HEK293T (cell line): ENCODE measurements at regions not wholly inside any gene's neighbourhood (a gene's known extent, or its start where the extent isn't known, plus 50 kb on each side); places are given as distances from the start of the nearest gene placed in this dataset.

Experiments
- CTCF ChIA-PET: fragments of 350-600 bp; formaldehyde crosslinking; extraction: SDS; loops from one replicate; lab custom pipeline; 2021; ENCODE audit warnings: antibody characterized with exemption, inconsistent platforms; lab: Yijun Ruan, JAX
- POLR2A ChIA-PET: fragments of 350-600 bp; formaldehyde crosslinking; extraction: SDS; loops from one replicate; lab custom pipeline; 2020; ENCODE audit warnings: antibody characterized with exemption, inconsistent platforms; lab: Yijun Ruan, JAX
- DNase-seq: peaks from one replicate; pipeline ENCODE4 v3.0.0; 2012; ENCODE audit warnings: mixed read lengths; ENCODE audit errors: extremely low spot score
- ARNT ChIP-seq: fragments of 450-650 bp; IDR thresholded peaks from 2 replicates; pipeline ENCODE4 v1.6.1; 2017; ENCODE audit warnings: mild to moderate bottlenecking
- BHLHE40 ChIP-seq: fragments of 450-650 bp; IDR thresholded peaks from 2 replicates; pipeline ENCODE4 v1.6.1; 2016; ENCODE audit warnings: mild to moderate bottlenecking, moderate library complexity, borderline replicate concordance
- CTBP1 ChIP-seq: fragments of 450-650 bp; IDR thresholded peaks from 2 replicates; pipeline ENCODE4 v1.6.1; 2016; ENCODE audit warnings: borderline replicate concordance
- ELF4 ChIP-seq: fragments of 450-650 bp; IDR thresholded peaks from 2 replicates; pipeline ENCODE4 v1.6.1; 2017; ENCODE audit warnings: antibody characterized with exemption
- FOXA1 ChIP-seq: fragments of 450-650 bp; IDR thresholded peaks from 2 replicates; pipeline ENCODE4 v1.6.1; 2016; ENCODE audit warnings: mild to moderate bottlenecking
- FOXK2 ChIP-seq: fragments of 450-650 bp; IDR thresholded peaks from 2 replicates; pipeline ENCODE4 v1.6.1; 2016; ENCODE audit warnings: mild to moderate bottlenecking
- FOXM1 ChIP-seq: fragments of 450-650 bp; IDR thresholded peaks from 2 replicates; pipeline ENCODE4 v1.6.1; 2017; ENCODE audit warnings: mild to moderate bottlenecking, borderline replicate concordance
- HDGF ChIP-seq: fragments of 450-650 bp; IDR thresholded peaks from 2 replicates; pipeline ENCODE4 v1.6.1; 2017; ENCODE audit warnings: antibody characterized with exemption, borderline replicate concordance
- L3MBTL2 ChIP-seq: fragments of 450-650 bp; conservative IDR thresholded peaks from 2 replicates; pipeline ENCODE4 v1.6.1; 2016; ENCODE audit warnings: mild to moderate bottlenecking
- LEF1 ChIP-seq: fragments of 450-650 bp; IDR thresholded peaks from 2 replicates; pipeline ENCODE4 v1.6.1; 2017; ENCODE audit warnings: mild to moderate bottlenecking, borderline replicate concordance
- NFRKB ChIP-seq: fragments of 450-650 bp; IDR thresholded peaks from 2 replicates; pipeline ENCODE4 v1.6.1; 2016; ENCODE audit warnings: mild to moderate bottlenecking, moderate library complexity
- SP1 ChIP-seq: fragments of 450-650 bp; IDR thresholded peaks from 2 replicates; pipeline ENCODE4 v1.6.1; 2017
- SUZ12 ChIP-seq: fragments of 450-650 bp; IDR thresholded peaks from 2 replicates; pipeline ENCODE4 v1.6.1; 2016; ENCODE audit warnings: mild to moderate bottlenecking
- TARDBP ChIP-seq: fragments of 450-650 bp; IDR thresholded peaks from 2 replicates; pipeline ENCODE4 v1.6.1; 2016
- ZNF384 ChIP-seq: fragments of 450-650 bp; IDR thresholded peaks from 2 replicates; pipeline ENCODE4 v1.6.1; 2016
- TF ChIP-seq, protein P1 (sequence below): fragments of 450-650 bp; IDR thresholded peaks from 2 replicates; pipeline ENCODE4 v1.6.1; 2016

- no peak for DNase-seq
- no peak for TF ChIP-seq SUZ12
- TF ChIP-seq SP1: no peak
- CTCF ChIA-PET: interaction anchor here (0.6 kb wide), 1 partner anchor 16 kb away, joined by 3 read pairs; no protein-coding TSS in a partner anchor
- POLR2A ChIA-PET: no interaction called here
These were observed 134.9 kb upstream of the SLC14A2 start for GRCh38 chr18:45480219-45481015.

- no peak for DNase-seq
- TF ChIP-seq FOXA1: no peak
- no peak for TF ChIP-seq ZNF384
- TF ChIP-seq FOXK2: no peak
- no peak for TF ChIP-seq NFRKB
- TF ChIP-seq ARNT: no peak
- TF ChIP-seq HDGF: no peak
- TF ChIP-seq, protein P1, sequence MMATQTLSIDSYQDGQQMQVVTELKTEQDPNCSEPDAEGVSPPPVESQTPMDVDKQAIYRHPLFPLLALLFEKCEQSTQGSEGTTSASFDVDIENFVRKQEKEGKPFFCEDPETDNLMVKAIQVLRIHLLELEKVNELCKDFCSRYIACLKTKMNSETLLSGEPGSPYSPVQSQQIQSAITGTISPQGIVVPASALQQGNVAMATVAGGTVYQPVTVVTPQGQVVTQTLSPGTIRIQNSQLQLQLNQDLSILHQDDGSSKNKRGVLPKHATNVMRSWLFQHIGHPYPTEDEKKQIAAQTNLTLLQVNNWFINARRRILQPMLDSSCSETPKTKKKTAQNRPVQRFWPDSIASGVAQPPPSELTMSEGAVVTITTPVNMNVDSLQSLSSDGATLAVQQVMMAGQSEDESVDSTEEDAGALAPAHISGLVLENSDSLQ: no peak
- no peak for TF ChIP-seq ELF4
- no peak for TF ChIP-seq LEF1
- no peak for TF ChIP-seq SP1
- TF ChIP-seq SUZ12: no peak
- TF ChIP-seq TARDBP: no peak
- TF ChIP-seq BHLHE40: no peak
- TF ChIP-seq FOXM1: no peak
- no peak for TF ChIP-seq CTBP1
- TF ChIP-seq L3MBTL2: no peak
- ChIA-PET POLR2A (no interaction called here), CTCF (no interaction called here)
These were observed 133.5 kb upstream of the SLC14A2 start for GRCh38 chr18:45481821-45482220.

- ChIA-PET POLR2A (no interaction called here), CTCF (no interaction called here)
- no peak for DNase-seq
- TF ChIP-seq BHLHE40 (no peak), L3MBTL2 (no peak), SUZ12 (no peak), SP1 (no peak)
These were observed 133.0 kb upstream of the SLC14A2 start for GRCh38 chr18:45482286-45482685.

- TF ChIP-seq CTBP1: no peak
- no peak for TF ChIP-seq BHLHE40
- no peak for TF ChIP-seq ELF4
- DNase-seq: no peak
- CTCF ChIA-PET: no interaction called here
- POLR2A ChIA-PET: no interaction called here
These were observed 127.7 kb upstream of the SLC14A2 start for GRCh38 chr18:45487581-45487980.

DNA sequence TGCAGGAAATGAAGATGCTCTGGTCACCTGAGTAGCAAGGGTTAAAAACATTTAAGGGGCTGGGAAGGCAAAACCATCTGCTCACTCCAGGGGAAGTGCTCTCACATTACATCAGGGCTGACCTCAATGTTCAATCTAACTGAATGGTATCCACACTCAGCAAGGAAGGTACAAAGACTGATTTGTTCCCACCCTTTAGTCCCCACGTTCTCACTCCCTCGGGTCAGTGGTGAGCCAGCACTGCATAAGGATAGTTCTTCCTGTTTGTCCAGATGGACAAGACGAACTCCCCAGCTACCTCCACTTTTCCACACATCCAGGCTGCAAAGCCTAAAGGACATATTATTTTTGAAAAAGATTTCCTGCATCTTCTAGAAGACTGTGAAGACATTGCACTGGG, 126.6 kb upstream of the SLC14A2 start:
- TF ChIP-seq, protein P1: no peak
- TF ChIP-seq FOXK2 (no peak), FOXM1 (no peak), ZNF384 (no peak), ELF4 (no peak), TARDBP (no peak), HDGF (no peak), CTBP1 (no peak), BHLHE40 (no peak), ARNT (no peak), SUZ12 (no peak), SP1 (no peak), NFRKB (no peak), FOXA1 (no peak), L3MBTL2 (no peak), LEF1 (no peak)
- no peak for DNase-seq
- ChIA-PET POLR2A (no interaction called here), CTCF (no interaction called here)

- no peak for DNase-seq
- no peak for TF ChIP-seq TARDBP
- no peak for TF ChIP-seq SP1
- TF ChIP-seq FOXA1: no peak
- no peak for TF ChIP-seq CTBP1
- TF ChIP-seq NFRKB: no peak
- TF ChIP-seq L3MBTL2: no peak
- TF ChIP-seq LEF1: no peak
- no peak for TF ChIP-seq SUZ12
- TF ChIP-seq ELF4: no peak
- TF ChIP-seq FOXK2: no peak
- no peak for TF ChIP-seq ARNT
- no peak for TF ChIP-seq FOXM1
- ChIA-PET CTCF (no interaction called here), POLR2A (no interaction called here)
These were observed 121.4 kb upstream of the SLC14A2 start for GRCh38 chr18:45493830-45494229.

DNA sequence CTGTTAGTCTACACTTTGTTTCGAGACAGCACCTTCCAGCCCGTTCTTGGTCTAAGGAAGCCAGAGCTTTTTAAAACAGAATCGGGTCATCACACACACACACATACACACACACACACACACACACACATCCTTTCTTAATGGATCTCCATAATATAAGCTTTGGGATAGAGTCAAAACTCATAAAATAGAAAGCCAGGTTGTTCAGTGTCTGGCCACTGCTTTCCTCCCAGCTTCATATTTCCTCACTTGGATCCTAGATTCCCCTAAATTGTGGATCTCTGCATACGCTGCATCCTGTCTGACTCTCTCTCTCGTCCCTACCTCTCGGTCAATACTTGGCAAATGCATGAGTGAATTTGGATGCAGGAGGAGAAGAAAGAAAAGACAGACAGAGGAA, 120.5 kb upstream of the SLC14A2 start:
- TF ChIP-seq ZNF384: no peak
- TF ChIP-seq SUZ12: no peak
- TF ChIP-seq FOXK2: no peak
- ChIA-PET CTCF (no interaction called here), POLR2A (no interaction called here)
- DNase-seq: no peak

- no peak for TF ChIP-seq FOXM1
- no peak for TF ChIP-seq ZNF384
- TF ChIP-seq TARDBP: no peak
- TF ChIP-seq CTBP1: no peak
- TF ChIP-seq ELF4: no peak
- no peak for TF ChIP-seq LEF1
- TF ChIP-seq FOXA1: no peak
- TF ChIP-seq BHLHE40: no peak
- TF ChIP-seq NFRKB: no peak
- no peak for TF ChIP-seq ARNT
- CTCF ChIA-PET: interaction anchor here (0.7 kb wide), 2 partner anchors 17 to 383 kb away, joined by 3 read pairs; no protein-coding TSS in a partner anchor
- no peak for DNase-seq
- POLR2A ChIA-PET: no interaction called here
These were observed 118.5 kb upstream of the SLC14A2 start for GRCh38 chr18:45496741-45497140.
